ENCODE measurements at regions not wholly inside any gene's neighbourhood (a gene's known extent, or its start where the extent isn't known, plus 50 kb on each side); places are given as distances from the start of the nearest gene placed in this dataset.
"Not testable (repeated sequence)": the region's sequence is repeated elsewhere in the genome, so short reads cannot be mapped to it uniquely, and the experiment has no call there.

DNA sequence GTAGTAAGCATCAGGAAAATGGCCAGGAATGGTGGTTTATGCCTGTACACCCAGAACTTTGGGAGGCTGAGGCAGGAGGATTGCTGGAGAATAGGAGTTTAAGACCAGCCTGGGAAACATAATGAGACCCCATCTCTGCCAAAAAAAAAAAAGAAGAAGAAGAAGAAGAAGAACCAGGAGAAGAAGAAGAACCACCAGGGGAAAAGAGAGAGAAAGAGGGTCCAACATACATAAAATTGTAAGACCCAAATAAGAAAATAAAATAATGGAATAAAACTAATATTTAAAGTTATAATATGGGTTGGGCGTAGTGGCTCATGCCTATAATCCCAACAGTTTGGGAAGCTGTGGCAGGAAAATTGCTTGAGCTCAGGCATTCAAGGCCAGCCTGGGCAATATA is 408.4 kb downstream of the ZFHX3 start:
- ATAC-seq (no peak), DNase-seq (no peak)
- no peaks in the 10 kb centered on the region for H3K4me1 ChIP-seq
- intact Hi-C loops (cut with DNase I) = no loop called here
- no peaks in the 10 kb centered on the region for H3K27me3 ChIP-seq
- TF ChIP-seq, protein P1, sequence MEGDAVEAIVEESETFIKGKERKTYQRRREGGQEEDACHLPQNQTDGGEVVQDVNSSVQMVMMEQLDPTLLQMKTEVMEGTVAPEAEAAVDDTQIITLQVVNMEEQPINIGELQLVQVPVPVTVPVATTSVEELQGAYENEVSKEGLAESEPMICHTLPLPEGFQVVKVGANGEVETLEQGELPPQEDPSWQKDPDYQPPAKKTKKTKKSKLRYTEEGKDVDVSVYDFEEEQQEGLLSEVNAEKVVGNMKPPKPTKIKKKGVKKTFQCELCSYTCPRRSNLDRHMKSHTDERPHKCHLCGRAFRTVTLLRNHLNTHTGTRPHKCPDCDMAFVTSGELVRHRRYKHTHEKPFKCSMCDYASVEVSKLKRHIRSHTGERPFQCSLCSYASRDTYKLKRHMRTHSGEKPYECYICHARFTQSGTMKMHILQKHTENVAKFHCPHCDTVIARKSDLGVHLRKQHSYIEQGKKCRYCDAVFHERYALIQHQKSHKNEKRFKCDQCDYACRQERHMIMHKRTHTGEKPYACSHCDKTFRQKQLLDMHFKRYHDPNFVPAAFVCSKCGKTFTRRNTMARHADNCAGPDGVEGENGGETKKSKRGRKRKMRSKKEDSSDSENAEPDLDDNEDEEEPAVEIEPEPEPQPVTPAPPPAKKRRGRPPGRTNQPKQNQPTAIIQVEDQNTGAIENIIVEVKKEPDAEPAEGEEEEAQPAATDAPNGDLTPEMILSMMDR (IDR thresholded peaks at IDR 0.05) = no peak
- no peak overlapping the region for H3K27ac ChIP-seq
- H3K9me3 ChIP-seq = peaks cover 10% of the 10 kb centered on the region
- no peaks in the 10 kb centered on the region for H3K36me3 ChIP-seq
- no peak overlapping the region for H3K4me3 ChIP-seq

DNA sequence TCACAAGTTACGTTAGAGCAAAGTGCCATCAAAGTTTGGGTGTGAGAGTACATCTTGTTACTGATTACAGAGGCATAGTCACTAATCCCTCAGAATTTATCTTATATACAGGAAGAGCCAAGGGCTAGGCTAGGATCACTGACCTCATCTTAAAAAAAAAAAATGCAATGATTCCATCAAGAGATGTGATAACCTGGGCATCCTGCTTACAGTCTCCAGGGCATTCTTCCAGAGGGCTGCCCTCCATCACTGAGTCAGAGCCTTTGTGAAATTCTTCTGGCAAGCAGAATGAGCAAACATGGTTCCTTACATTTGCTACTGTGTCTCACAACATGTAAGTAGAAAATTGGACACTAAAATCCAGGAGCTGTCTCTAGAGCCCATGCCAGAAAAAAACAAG is 410.6 kb downstream of the ZFHX3 start:
- Histone ChIP-seq H3K27ac (no peak overlapping the region), H3K36me3 (no peaks in the 10 kb centered on the region), H3K4me3 (no peak overlapping the region), H3K4me1 (no peaks in the 10 kb centered on the region), H3K27me3 (no peaks in the 10 kb centered on the region), H3K9me3 (peaks cover 10% of the 10 kb centered on the region)
- TF ChIP-seq, protein P1 (IDR thresholded peaks at IDR 0.05) = no peak
- DNase-seq = no peak
- ATAC-seq = no peak
- intact Hi-C loops (cut with DNase I) = no loop called here

DNA sequence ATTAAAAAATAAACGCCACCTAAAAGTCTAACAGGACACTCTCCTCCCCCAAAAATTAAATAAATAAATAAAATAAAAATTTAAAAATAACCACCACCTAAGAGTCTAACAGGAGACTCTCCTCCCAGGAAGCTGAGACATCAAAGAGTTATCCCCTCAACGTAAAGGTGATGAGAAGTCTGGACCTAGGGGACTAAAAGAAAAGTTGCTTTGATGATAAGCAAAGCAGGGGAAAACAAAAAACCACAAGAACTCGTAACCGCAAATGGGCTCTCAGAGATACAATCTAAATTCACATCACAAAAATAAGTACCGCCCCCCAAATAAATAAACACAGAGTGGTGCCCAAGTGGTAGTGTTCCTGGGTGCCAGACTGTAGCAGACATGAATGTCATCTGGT is 412.2 kb downstream of the ZFHX3 start:
- H3K36me3 ChIP-seq = no peaks in the 10 kb centered on the region
- no peaks in the 10 kb centered on the region for H3K4me1 ChIP-seq
- H3K9me3 ChIP-seq = peaks cover 10% of the 10 kb centered on the region
- TF ChIP-seq, protein P1 (IDR thresholded peaks at IDR 0.05) = no peak
- ATAC-seq (no peak), DNase-seq (no peak)
- intact Hi-C loops (cut with DNase I) = no loop called here
- no peaks in the 10 kb centered on the region for H3K27me3 ChIP-seq
- no peak overlapping the region for H3K4me3 ChIP-seq
- no peak overlapping the region for H3K27ac ChIP-seq

DNA sequence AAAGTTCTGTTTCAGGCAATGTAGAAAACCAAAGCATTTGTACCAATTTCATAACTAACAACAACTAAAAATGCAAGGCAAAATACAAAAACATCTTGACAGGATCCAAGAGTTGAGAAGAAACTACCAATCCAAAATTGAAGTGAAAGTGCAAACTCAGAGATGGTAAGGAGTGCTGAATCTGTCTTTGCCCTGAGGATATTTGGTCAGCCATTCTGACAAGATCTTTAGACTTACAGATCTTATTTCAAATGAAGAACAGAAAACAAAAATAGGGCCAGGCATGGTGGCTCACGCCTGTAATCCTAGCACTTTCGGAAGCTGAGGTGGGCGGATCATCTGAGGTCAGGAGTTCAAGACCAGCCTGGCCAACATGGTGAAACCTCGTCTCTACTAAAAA is 412.8 kb downstream of the ZFHX3 start:
- no peaks in the 10 kb centered on the region for H3K4me1 ChIP-seq
- H3K9me3 ChIP-seq = peaks cover 10% of the 10 kb centered on the region
- ATAC-seq = no peak
- intact Hi-C loops (cut with DNase I) = no loop called here
- H3K4me3 ChIP-seq = no peak overlapping the region
- TF ChIP-seq, protein P1 (IDR thresholded peaks at IDR 0.05) = no peak
- no peak overlapping the region for H3K27ac ChIP-seq
- H3K36me3 ChIP-seq = no peaks in the 10 kb centered on the region
- no peaks in the 10 kb centered on the region for H3K27me3 ChIP-seq
- DNase-seq = no peak

DNA sequence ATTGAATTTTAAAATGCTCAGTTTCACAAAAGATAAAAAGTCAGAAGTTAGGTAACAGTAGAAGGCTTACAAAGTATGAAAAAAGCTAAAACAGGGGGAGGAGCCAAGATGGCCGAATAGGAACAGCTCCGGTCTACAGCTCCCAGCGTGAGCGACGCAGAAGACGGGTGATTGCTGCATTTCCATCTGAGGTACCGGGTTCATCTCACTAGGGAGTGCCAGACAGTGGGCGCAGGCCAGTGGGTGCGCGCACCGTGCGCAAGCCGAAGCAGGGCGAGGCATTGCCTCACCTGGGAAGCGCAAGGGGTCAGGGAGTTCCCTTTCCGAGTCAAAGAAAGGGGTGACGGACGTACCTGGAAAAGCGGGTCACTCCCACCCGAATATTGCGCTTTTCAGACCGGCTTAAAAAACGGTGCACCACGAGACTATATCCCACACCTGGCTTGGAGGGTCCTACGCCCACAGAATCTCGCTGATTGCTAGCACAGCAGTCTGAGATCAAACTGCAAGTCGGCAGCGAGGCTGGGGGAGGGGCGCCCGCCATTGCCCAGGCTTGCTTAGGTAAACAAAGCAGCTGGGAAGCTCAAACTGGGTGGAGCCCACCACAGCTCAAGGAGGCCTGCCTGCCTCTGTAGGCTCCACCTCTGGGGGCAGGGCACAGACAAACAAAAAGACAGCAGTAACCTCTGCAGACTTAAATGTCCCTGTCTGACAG is 420.6 kb downstream of the ZFHX3 start:
- H3K9me3 ChIP-seq; ATAC-seq; intact Hi-C loops (cut with DNase I); H3K36me3 ChIP-seq; H3K4me1 ChIP-seq; DNase-seq; H3K27me3 ChIP-seq; H3K27ac ChIP-seq: not testable (repeated sequence)
- H3K4me3 ChIP-seq = peak overlapping the region; percentile 1

DNA sequence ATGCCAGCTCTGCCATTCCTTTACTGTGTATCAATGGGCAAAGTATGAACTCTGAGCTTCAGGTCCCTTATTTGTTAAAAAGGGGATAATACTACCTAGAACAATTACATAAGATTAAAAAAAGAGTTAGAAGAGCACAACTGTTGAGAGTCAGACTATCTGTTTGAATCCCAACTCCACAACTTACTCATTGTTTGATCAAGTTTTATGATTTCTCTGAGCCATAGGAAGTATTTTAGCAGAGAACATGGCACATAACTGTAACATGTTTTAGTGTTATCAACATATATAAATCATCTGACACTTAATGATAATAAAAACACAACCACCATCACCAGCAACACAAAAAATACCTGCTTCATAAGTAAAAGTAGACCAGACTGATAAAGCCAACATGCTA is 421.3 kb downstream of the ZFHX3 start:
- no peak for DNase-seq
- TF ChIP-seq, protein P1 (IDR thresholded peaks at IDR 0.05) = no peak
- Histone ChIP-seq H3K4me1 (no peaks in the 10 kb centered on the region), H3K9me3 (no peaks in the 10 kb centered on the region), H3K4me3 (no peak overlapping the region), H3K27me3 (no peaks in the 10 kb centered on the region), H3K27ac (no peak overlapping the region), H3K36me3 (no peaks in the 10 kb centered on the region)
- ATAC-seq = no peak
- intact Hi-C loops (cut with DNase I) = no loop called here
